MM.1S (cell line): ENCODE measurements at regions not wholly inside any gene's neighbourhood (a gene's known extent, or its start where the extent isn't known, plus 50 kb on each side); places are given as distances from the start of the nearest gene placed in this dataset.

Source experiments
- EZH2 ChIP-seq: fragments of 300-600 bp; sonication (generic); optimal IDR thresholded peaks from 2 replicates; pipeline ENCODE3; 2017; ENCODE audit warnings: low read depth, mild to moderate bottlenecking, antibody characterized with exemption, low read length, mixed read lengths
- EZH2phosphoT487 ChIP-seq: fragments of 300-600 bp; sonication (generic); IDR thresholded peaks from 2 replicates; pipeline ENCODE4 v1.6.1; 2018; ENCODE audit warnings: antibody characterized with exemption, low read length
- TF ChIP-seq, protein P1 (sequence below): fragments of 300-600 bp; sonication (generic); IDR thresholded peaks from 2 replicates; pipeline ENCODE4 v1.5.1; 2016; ENCODE audit warnings: antibody characterized with exemption, low read length, mixed read lengths

- TF ChIP-seq EZH2 (no peak), EZH2phosphoT487 (no peak)
- TF ChIP-seq, protein P1, sequence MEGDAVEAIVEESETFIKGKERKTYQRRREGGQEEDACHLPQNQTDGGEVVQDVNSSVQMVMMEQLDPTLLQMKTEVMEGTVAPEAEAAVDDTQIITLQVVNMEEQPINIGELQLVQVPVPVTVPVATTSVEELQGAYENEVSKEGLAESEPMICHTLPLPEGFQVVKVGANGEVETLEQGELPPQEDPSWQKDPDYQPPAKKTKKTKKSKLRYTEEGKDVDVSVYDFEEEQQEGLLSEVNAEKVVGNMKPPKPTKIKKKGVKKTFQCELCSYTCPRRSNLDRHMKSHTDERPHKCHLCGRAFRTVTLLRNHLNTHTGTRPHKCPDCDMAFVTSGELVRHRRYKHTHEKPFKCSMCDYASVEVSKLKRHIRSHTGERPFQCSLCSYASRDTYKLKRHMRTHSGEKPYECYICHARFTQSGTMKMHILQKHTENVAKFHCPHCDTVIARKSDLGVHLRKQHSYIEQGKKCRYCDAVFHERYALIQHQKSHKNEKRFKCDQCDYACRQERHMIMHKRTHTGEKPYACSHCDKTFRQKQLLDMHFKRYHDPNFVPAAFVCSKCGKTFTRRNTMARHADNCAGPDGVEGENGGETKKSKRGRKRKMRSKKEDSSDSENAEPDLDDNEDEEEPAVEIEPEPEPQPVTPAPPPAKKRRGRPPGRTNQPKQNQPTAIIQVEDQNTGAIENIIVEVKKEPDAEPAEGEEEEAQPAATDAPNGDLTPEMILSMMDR = no peak
Observed at GRCh38 chr5:87778876-87779275, 366.1 kb upstream of the CCNH start.
